Astrocyte (in vitro differentiated cells and primary cell): ENCODE measurements at regions not wholly inside any gene's neighbourhood (a gene's known extent, or its start where the extent isn't known, plus 50 kb on each side); places are given as distances from the start of the nearest gene placed in this dataset.

Experiments
- CTCF ChIP-seq: IDR thresholded peaks from 2 replicates; pipeline ENCODE4 v1.5.1; 2011; ENCODE audit warnings: low read depth, mild to moderate bottlenecking, inconsistent platforms, low read length, moderate library complexity; ENCODE audit not compliant: insufficient read depth
- EZH2 ChIP-seq: IDR thresholded peaks from 2 replicates; pipeline ENCODE4 v1.6.1; 2012; ENCODE audit warnings: mild to moderate bottlenecking, low read length, inconsistent platforms; ENCODE audit not compliant: insufficient read depth

GRCh38 chr13:61128850-61129645 is 286.6 kb downstream of the PCDH20 start:
- TF ChIP-seq CTCF (no peak), EZH2 (no peak)
